GM21447 (cell line): ENCODE measurements at regions not wholly inside any gene's neighbourhood (a gene's known extent, or its start where the extent isn't known, plus 50 kb on each side); places are given as distances from the start of the nearest gene placed in this dataset.
"Not testable (repeated sequence)": the region's sequence is repeated elsewhere in the genome, so short reads cannot be mapped to it uniquely, and the experiment has no call there.

Experiments
- ATAC-seq: cut with Tn5 transposase; IDR thresholded peaks from one replicate; pipeline ENCODE4 v1.9.1; 2021; ENCODE audit not compliant: unreplicated experiment

DNA sequence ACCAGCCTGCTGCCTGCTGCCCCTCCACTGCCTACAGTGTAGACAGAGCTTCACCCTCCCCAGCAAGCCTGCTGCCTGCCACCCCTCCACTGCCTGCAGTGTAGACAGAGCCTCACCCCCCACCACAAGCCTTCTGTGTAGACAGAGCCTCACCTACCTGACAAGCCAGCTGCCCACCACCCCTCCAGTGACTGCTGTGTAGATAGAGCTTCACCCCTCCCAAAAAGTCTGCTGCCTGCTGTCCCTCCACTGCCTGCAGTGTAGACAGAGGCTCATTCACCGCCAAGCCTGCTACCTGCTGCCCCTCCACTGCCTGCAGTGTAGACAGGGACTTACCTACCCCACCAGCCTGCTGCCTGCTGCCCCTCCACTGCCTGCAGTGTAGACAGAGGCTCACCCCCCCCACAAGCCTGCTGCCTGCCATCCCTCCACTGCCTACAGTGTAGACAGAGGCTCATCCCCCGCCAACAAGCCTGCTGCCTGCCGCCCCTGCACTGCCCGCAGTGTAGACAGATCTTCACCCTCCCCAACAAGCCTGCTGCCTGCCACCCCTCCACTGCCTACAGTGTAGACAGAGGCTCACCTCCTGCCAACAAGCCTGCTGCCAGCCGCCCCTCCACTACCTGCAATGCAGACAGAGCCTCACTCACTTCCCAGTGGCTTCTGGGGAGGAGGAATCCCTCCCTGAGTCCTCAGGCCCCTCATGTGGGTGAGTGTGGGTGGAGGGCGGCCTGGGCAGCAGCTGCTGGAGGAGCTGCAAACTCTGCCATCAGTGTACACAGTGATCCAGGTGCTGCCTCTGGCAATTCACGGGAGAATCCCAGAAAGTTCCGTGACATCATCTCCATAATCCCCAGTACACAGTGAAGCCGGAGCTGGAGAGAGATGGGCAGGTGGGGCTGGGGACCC lies 140.9 kb downstream of the DLL1 start:
- ATAC-seq, result no peak

DNA sequence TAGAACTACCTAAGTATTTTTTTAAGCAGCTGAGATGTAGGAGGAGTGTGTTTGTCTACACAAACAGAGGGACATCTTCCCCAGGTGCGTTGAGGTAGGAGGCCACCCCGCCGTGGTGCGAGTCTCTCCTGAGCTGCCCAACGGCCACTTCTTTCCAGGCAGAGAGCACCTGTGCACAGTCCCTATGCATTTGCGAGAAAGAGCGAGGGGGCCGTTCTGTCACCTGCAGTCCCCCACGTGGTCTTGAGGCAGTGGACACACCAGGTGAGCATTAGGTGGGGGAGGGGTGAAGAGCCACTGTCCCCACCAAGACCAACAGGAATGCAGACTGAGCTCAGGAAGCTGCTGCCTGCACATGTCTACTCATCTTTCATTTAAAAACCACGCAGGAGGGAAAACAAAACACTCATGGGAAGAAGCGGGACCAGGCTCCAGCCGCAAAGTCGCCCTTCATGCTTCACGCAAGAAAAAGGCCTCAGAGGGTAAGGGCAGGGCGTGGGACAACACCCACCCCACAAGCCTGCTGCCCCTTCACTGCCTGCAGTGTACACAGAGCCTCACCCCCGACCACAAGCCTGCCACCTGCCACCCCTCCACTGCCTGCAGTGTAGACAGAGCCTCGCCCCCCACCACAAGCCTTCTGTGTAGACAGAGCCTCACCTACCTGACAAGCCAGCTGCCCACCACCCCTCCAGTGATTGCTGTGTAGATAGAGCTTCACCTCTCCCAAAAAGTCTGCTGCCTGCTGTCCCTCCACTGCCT lies 142.0 kb downstream of the DLL1 start:
- ATAC-seq, result no peak

DNA sequence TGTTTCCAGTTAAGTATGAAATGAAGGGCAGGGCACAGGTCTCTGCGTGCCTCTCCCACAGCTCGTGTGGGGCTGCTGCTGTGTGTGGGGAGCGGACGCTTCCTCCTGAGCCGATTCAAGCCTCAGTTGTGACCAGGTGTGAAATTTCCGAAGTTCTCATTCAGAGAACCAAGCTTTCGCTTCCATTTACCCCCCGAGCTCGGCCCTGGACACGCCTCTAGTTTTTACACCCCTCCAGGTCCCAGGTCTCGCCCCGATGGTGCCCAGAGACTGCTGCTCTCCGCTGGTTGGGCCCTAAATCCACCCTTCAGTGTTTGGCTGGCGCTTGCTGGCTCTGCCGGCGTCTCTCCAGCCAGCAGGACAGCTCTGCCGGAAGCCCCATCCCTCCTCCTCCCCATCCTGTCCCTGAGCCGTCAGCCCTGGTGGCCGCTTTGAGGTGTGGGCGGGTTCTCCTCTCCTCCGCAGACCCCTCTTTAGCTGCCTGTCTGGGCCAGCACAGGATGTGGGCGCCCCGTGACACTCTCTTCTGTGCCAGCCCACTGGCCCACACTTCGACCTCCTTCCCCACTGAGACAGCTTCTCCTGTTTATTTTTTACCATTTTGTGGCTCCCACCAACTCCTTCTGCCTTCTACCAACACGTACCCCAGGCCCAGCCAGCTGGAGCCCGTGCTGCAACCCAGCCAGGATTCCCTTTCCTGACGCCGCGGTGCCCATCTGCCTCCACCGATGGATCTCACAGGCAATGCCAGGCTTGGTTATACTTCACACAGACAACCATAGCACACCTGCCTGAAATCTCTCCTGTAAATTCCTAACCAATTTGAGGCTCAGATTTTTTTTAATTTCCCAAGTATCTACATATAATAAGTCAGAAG lies 142.8 kb downstream of the DLL1 start:
- ATAC-seq, result peak; percentile 67

DNA sequence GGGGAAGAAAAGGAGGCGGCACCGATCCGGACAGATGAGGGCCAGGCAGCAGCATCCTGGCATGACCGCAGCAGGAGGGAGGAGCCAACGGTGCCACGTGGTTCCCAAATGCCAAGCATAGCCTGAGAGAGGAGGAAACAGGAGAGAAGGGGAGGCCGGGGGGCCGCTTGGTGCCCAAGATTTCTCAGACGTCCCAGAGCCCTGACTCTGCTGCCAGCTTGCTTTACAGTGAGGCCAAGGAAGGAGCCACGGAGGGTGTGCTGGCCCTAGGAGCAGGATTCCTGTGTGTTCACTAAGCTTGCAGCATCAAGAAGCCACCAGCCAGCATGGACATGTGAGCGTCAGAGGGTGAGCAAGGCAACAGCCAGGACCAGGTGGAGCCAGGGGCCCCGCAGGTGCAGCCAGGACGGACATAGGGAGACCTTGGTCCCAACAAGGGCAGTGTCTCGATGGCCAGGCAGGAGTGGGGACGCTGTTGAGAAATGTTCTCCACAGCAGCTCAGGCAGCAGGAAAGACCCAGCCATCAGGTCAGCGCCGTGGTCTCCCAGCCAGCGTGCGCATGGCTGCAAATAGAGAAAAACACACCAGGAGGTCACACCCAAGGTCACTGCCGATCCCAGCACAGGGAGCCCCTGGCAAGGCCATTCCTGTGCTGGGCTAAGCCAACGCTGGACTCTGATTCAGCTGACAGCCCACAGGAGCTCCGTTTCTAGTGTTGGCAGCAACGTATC lies 143.7 kb downstream of the DLL1 start:
- peak; percentile 8 for ATAC-seq

DNA sequence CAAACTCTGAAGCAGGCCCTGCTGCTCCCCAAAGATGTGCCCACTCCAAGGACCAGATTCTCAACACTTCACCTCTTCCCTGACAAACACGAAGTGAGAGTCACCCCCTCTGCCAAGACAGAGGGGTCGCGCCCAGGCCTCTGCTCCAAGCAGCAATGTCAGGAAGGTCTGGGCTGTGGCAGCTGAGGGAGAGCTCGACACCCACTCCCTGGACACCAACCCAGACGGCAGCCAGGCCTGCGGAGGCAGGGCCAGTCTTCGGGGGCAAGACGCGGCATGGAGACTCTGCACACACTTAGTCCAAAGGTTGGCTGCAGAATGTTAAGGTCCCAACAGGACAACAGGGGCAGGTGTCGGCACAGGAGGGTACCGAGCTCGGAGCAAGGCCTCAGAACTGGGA lies 144.2 kb downstream of the DLL1 start:
- no peak for ATAC-seq

DNA sequence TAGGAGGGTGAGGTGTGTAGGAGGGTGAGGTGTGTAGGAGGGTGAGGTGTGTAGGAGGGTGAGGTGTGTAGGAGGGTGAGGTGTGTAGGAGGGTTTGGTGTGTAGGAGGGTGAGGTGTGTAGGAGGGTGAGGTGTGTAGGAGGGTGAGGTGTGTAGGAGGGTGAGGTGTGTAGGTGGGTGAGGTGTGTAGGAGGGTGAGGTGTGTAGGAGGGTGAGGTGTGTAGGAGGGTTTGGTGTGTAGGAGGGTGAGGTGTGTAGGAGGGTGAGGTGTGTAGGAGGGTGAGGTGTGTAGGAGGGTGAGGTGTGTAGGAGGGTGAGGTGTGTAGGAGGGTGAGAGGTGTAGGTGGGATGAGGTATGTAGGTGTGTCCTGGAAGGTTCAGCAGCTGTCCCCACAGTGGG lies 144.7 kb downstream of the DLL1 start:
- not testable (repeated sequence) for ATAC-seq

DNA sequence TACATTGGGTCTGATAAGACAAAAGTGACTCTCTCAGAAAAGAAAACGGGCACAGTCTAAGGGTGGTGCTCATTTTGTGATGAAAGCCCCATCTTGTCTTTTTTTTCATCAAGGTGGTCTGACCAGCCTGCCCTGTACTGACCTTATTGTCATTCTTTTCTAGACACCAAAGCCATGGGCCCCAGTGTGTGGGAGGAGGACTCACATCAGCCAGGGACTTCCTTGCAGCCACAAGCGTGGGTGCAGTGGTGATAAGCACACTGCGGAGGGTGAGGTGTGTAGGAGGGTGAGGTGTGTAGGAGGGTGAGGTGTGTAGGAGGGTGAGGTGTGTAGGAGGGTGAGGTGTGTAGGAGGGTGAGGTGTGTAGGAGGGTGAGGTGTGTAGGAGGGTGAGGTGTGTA lies 145.2 kb downstream of the DLL1 start:
- not testable (repeated sequence) for ATAC-seq

DNA sequence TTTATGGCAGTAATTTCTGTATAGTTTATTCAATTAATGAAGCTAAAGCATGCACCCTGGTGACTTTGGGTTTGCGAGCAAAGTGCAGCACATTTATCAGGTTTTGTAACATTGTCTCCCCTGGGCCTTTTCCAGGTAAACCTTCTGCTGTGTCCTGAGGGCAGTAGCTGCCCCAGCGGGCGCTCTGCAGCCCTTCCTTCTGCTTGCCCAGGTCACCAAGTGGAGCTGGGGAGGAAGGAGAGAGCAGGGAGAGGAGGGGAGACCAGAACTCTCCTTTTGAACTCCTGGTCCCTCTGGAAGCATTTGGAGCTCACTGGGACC lies 145.6 kb downstream of the DLL1 start:
- no peak for ATAC-seq

DNA sequence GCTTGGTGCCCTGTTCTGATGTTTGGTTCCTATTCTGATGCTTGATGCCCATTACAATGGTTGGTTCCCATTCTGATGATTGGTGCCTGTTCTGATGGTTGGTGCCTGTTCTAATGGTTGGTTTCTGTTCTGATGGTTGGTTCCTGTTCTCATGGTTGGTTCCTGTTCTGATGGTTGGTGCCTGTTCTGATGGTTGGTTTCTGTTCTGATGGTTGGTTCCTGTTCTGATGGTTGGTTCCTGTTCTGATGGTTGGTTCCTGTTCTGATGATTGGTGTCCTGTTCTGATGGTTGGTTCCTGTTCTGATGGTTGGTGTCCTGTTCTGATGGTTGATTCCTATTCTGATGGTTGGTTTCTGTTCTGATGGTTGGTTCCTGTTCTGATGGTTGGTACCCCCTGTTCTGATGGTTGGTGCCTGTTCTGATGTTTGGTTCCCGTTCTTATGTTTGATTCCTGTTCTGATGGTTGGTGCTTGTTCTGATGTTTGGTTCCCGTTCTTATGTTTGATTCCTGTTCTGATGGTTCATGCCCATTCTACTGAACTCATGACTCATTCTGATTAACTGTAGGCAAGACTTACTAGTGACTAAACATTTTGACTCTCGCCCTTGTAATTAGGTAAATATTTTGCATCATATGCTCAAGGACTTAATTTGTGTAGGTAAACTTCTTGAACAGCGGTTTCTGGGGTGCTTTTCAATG lies 146.2 kb downstream of the DLL1 start:
- no peak for ATAC-seq

DNA sequence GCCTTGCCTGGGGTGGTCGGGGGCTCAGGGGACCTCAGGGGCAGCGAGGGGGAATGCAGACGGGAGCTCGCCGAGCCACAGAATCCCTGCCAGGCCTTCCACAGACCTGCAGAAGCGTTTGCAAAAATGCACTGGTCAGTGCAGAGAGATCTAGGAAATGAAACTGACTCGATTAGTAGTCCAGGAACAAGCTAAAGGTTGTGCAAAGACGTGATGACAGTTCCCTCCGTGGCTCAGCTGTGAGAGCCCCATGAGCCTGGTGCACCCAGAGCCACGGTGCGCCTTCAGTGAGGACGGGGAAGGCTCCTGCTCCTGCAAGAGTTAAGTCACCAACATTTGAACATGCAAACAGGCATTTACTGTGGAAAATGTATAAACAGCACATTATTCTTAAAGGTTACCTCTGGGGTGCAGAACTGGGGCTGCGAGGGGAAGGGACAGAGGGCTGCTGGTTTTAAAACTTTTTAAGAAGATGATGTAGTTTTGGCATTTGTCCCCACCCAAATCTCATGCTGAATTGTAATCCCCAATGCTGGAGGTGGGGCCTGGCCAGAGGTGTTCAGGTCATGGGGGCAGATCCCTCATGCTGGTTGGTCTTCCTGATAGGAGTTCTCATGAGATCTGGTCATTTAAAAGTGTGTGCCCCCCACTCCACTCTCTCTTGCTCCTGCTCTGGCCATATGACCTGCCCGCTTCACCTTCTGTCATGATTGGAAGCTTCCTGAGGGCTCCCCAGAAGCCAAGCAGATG lies 147.3 kb downstream of the DLL1 start:
- ATAC-seq, result no peak

DNA sequence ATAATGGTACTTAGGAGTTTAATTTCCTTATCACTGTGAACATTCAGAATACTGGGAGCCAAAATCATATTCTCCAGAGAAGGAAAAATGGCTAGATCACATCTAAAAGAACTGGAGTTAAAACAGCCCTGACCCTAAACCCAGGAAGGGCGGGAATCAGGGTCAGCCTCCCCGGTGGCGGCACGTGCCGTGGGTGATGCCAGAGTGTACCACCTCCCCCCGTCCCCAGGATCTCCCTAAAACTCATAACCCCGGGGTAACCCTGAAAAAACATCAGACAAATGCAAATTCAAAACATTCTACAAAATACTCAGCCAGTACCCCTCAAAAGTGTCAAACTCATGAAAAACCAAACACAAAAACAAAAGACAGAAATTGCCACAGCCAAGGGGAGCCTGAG lies 148.3 kb downstream of the DLL1 start:
- ATAC-seq, result no peak

DNA sequence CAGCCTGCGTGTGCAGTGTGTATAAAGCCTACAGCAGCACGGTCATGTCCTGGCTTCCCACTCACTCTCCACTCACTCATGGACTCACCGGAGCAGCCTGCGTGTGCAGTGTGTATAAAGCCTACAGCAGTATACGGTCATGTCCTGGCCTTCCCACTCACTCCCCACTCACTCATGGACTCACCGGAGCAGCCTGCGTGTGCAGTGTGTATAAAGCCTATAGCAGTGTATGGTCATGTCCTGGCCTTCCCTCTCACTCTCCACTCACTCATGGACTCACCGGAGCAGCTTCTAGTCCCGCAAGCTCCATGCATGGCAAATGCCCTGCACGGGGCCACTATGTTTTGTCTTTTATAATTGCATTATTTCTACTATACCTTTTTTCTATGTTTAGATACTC lies 149.8 kb downstream of the DLL1 start:
- not testable (repeated sequence) for ATAC-seq

DNA sequence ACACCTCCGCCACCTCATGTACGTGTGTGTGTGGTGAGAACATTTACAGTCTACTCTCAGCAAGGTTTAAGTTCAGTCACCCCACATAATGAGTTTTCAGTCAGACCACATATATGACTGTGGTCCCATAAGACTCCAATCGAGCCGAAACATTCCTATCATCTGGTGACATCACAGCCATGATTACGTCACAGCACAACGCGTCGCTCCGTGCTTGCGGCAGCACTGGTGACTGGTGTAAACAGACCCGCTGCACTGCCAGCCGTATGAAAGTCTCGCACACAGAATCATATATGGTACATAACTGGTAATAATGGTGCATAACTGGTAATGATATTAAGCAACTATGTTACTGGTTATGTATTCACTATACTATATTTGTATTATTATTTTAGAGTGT lies 150.7 kb downstream of the DLL1 start:
- ATAC-seq, result no peak

DNA sequence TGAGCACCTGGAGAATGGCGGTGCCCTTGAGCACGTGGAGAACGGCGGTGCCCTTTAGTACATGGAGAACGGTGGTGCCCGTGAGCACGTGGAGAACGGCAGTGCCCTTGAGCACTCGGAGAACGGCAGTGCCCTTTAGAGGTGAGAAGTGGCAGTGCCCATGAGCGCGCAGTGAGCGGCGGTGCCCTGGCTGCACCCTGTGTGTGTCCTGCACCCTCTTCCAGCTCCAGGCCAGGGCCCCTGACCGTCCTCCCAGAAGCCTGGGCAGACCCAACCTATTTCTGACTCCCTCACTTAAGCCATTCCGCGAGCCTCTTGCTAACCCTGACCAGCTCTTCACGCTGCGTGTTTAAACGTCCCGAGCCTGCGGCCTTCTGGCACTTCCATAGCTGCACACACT lies 151.3 kb downstream of the DLL1 start:
- no peak for ATAC-seq

DNA sequence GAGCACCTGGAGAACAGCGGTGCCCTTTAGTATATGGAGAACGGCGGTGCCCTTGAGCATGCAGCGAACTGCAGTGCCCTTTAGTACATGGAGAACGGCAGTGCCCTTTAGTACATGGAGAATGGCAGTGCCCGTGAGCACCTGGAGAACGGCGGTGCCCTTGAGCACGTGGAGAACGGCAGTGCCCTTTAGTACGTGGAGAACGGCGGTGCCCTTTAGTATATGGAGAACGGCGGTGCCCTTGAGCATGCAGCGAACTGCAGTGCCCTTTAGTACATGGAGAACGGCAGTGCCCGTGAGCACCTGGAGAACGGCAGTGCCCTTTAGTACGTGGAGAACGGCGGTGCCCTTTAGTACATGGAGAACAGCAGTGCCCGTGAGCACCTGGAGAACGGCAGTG lies 151.8 kb downstream of the DLL1 start:
- not testable (repeated sequence) for ATAC-seq

DNA sequence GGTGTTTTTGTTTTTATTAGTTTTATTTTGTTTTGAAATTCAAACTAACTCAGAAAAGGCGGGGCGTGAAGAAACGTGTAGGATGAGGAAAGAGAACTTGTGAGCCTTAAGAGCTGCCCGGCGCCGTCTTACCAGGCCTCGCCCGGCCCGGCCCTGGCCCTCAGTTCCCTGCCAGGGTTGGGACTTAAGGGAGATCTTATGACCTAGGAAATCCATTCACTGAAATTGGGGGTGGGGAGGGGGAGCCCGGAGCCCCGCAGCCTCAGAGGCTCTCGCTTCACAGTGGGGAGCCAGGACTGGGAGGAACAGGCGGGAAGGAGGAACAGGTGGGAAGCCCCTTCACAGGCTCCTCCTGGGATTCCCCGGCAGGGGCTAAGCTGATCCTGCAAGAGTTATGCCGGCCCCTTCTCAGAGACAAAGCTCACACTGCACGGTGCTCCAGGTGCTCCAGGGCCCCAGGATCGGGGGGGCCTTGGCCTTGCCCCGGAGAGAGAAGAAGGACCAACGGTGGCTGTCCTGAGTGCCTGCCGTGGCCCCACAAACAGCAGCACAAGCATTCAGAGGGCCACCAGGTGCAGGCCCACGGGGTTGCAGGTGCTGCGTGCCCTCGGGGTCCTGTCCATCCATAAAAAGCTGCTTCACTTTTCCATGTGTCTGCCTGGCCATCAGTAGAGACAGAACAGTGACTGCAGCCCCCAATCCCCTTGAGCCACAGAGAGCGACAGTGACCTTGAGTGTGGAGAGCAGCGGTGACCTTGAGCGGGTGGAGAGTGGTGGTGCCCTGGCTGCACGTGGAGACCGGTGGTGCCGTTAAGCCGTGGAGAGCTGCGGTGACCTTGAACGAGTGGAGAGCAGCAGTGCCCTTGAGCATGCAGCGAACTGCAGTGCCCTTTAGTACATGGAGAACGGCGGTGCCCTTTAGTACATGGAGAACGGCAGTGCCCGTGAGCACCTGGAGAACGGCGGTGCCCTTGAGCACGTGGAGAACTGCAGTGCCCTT lies 152.7 kb downstream of the DLL1 start:
- ATAC-seq, result no peak

DNA sequence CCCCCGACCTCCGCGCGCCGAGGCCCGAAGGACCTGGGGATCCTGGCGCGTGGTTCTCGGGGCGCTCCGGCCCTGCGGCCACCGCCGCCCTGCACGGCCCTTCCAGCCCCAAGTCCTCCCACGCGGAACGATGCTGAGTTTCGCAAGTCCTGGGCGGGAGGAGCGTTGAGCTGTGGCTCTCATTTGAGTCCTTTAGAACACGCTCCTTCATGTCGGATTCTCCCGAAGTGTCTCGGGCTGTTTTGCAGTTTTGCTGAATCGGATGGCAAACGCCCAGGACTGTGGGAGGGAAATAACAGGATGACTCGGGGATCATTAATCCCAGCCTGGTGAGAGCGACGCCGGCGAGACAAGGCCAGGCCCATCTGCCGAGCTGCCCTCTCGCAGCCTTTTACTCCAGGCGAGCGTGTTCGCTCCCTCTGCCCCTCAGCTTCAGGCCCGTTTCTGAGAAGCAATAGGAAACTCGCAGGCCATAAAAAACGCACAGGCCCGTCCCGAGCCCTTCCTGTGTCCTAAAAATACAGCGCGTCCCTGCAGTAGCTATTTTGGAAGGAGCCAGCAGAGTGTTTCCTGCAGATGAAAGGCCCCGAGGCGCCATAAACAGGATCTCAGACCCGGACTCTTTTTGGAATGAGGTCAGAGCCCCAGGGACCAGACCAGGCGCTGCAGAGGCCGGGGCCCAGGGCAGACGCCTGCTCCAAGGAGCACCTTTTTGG lies 153.5 kb downstream of the DLL1 start:
- ATAC-seq, result no peak
